Psoas muscle (tissue), 7 donors: ENCODE measurements at regions not wholly inside any gene's neighbourhood (a gene's known extent, or its start where the extent isn't known, plus 50 kb on each side); places are given as distances from the start of the nearest gene placed in this dataset.

Experiments
- ATAC-seq, 4 donors: fragments of 200-7000 bp; cut with Tn5 transposase; one replicate each; pipeline ENCODE4 v1.9.1; 2020; ENCODE audit warnings: moderate library complexity in 3 of 4, mild to moderate bottlenecking in 2 of 4
- DNase-seq, 2 donors: peaks; one replicate each; pipeline ENCODE4 v3.0.0-alpha.2; 2020
- H3K27ac ChIP-seq: fragments of 200-600 bp; one replicate; pipeline ENCODE4 v1.8.0; 2022
- H3K27me3 ChIP-seq, 3 donors: fragments of 200-600 bp in 1 of 3; one replicate each; pipeline versions ENCODE4 v1.6.1 to v1.8.0; 2013 to 2022; ENCODE audit warnings: low read length in 2 of 3, mild to moderate bottlenecking in 2 of 3, moderate library complexity in 1 of 3; ENCODE audit not compliant: insufficient read depth in 3 of 3
- H3K36me3 ChIP-seq, 2 donors: fragments of 200-600 bp in 1 of 2; one replicate each; pipeline versions ENCODE4 v1.6.1 to v1.8.0; 2013 to 2022; ENCODE audit warnings: low read depth in 1 of 2, mild to moderate bottlenecking in 1 of 2, moderate library complexity in 1 of 2; ENCODE audit not compliant: insufficient read depth in 1 of 2
- H3K4me1 ChIP-seq: fragments of 200-600 bp; one replicate; pipeline ENCODE4 v1.8.0; 2022
- H3K4me3 ChIP-seq: fragments of 200-600 bp; one replicate; pipeline ENCODE4 v1.8.0; 2022; ENCODE audit warnings: mild to moderate bottlenecking
- H3K9me3 ChIP-seq: fragments of 200-600 bp; one replicate; pipeline ENCODE4 v1.8.0; 2022
- CTCF ChIP-seq: fragments of 200-600 bp; IDR thresholded peaks from one replicate; pipeline ENCODE4 v1.8.0; 2022; ENCODE audit warnings: antibody characterized with exemption
- whole genome bisulfite sequencing, 3 donors: extraction: QIAGEN DNeasy Blood & Tissue Kit; methylation state at CpG; one replicate each; pipeline versions ENCODE4 v1.1.6 to v1.1.7; 2013; 5-methylcytosine and 5-hydroxymethylcytosine counted together
- intact Hi-C, 2 donors: fragments of 100-400 bp; cut with DNase I; formaldehyde crosslinking; loops; one replicate each; pipeline versions ENCODE4 v1.11.0 to v1.14.2; 2022
- donor health status: healthy with polysubstance abuse.
- donor health status: DM: no; HTN: no; CAD: no; lungs with moderate emphysema.
- donor health status: Bipolar disorder and iron deficiency.
- donor health status: healthy.
- donor health status: DM: yes; HTN: yes; CAD: no.
- donor health status: DM: no; HTN: no; CAD: no.
- donor health status: DM: yes; HTN: yes; CAD: no.

GRCh38 chr2:66343259-66343658 lies 91.7 kb upstream of the MEIS1 start:
- intact Hi-C loops: no loop called here
- Histone ChIP-seq H3K36me3 (no peaks in the 10 kb centered on the region), H3K4me3 (no peak overlapping the region), H3K27me3 (peaks cover 0 to 3% (median 0%) of the 10 kb centered on the region in 3 donors), H3K27ac (no peak overlapping the region), H3K4me1 (no peaks in the 10 kb centered on the region), H3K9me3 (no peaks in the 10 kb centered on the region)
- DNase-seq (no peak), ATAC-seq (no peak)
- 67 to 89% (median 72%) methylated on average over 1 of the region's 1 CpG for WGBS, 3 donors
- no peak for TF ChIP-seq CTCF

DNA sequence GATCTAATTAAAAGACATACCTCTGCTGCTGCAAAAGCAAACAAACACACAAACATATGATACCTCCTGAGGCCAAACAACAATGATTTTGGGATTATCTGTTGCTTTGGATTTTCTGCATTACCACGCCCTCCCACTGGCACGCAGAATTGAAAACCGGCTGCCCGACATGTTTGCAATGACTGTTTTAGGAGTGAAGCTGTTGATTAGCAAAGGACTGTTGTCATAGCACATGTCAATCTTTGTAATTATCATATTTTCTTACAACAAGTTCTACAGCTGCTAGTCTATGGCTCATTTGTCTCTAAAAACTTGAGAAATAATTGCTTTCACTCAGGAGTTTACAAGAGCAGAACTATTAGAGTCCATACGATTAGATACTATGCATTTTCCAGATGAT lies 94.4 kb upstream of the MEIS1 start:
- no peaks in the 10 kb centered on the region for H3K36me3 ChIP-seq
- H3K4me3 ChIP-seq: no peak overlapping the region
- peaks cover 0 to 3% (median 0%) of the 10 kb centered on the region in 3 donors for H3K27me3 ChIP-seq
- no peaks in the 10 kb centered on the region for H3K9me3 ChIP-seq
- H3K4me1 ChIP-seq: no peaks in the 10 kb centered on the region
- ATAC-seq: no peak
- DNase-seq: no peak
- intact Hi-C loops: no loop called here
- H3K27ac ChIP-seq: no peak overlapping the region
- 74 to 78% (median 74%) methylated on average over 5 of the region's 5 CpGs for WGBS, 3 donors
- no peak for TF ChIP-seq CTCF

- ATAC-seq: no peak
- no peak overlapping the region for H3K4me3 ChIP-seq
- no peak for DNase-seq
- H3K27ac ChIP-seq: no peak overlapping the region
- H3K36me3 ChIP-seq: no peaks in the 10 kb centered on the region
- no peaks in the 10 kb centered on the region for H3K9me3 ChIP-seq
- 54 to 67% (median 55%) methylated on average over 10 of the region's 10 CpGs for WGBS, 3 donors
- no peak for TF ChIP-seq CTCF
- no peaks in the 10 kb centered on the region for H3K27me3 ChIP-seq
- H3K4me1 ChIP-seq: no peaks in the 10 kb centered on the region
- intact Hi-C loops: no loop called here
Observed at GRCh38 chr2:66334237-66335029, 100.5 kb upstream of the MEIS1 start.

DNA sequence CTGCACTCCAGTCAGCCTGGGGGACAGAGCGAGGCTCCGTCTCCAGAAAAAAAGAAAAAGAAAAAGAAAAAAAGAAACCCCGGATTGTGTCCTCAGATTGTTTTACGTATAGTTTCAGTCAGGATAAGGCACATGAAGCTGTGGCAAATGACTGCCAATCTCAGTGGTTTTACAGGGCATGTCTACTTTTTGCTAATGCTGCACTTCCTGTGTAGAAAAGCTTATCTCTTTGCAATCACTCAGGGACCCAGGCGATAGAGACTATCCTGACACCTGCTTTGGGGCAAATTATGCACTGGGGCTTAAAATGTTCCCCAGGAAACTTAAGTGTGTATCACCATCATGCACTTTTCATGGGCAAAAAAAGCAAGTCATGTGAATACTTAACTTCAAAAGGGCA lies 103.7 kb upstream of the MEIS1 start:
- H3K4me1 ChIP-seq: no peaks in the 10 kb centered on the region
- no peaks in the 10 kb centered on the region for H3K9me3 ChIP-seq
- intact Hi-C loops: no loop called here
- WGBS, 3 donors: 86 to 92% (median 90%) methylated on average over 5 of the region's 5 CpGs
- H3K27me3 ChIP-seq: no peaks in the 10 kb centered on the region
- no peak overlapping the region for H3K4me3 ChIP-seq
- TF ChIP-seq CTCF: no peak
- DNase-seq (no peak), ATAC-seq (no peak)
- no peak overlapping the region for H3K27ac ChIP-seq
- H3K36me3 ChIP-seq: no peaks in the 10 kb centered on the region
